HCT116 (cell line): ENCODE measurements at regions not wholly inside any gene's neighbourhood (a gene's known extent, or its start where the extent isn't known, plus 50 kb on each side); places are given as distances from the start of the nearest gene placed in this dataset.

Experiments used
- ATAC-seq: fragments of 200-7000 bp; cut with Tn5 transposase; 2 replicates; pipeline ENCODE4 v1.9.1; 2020; ENCODE audit warnings: mild to moderate bottlenecking, moderate library complexity
- BruUV-seq: library from RNA; stranded (reverse); fragments of 400-500 nt; replicated peaks from 2 replicates; lab custom pipeline; 2021; lab: Mats Ljungman, UMichigan
- CTCF ChIA-PET: fragments of 300-600 bp; sonication (Branson Sonifier 250); formaldehyde crosslinking; loops from one replicate; lab custom pipeline; 2021; ENCODE audit warnings: antibody characterized with exemption; lab: Charles Lee
- POLR2A ChIA-PET: fragments of 300-600, 350-600 bp; sonication (Branson Sonifier 250); formaldehyde crosslinking; loops from one replicate; lab custom pipeline; 2021; ENCODE audit warnings: antibody characterized with exemption; lab: Charles Lee
- RAD21 ChIA-PET, 2 experiments: fragments of 300-600 bp; sonication (Branson Sonifier 250); formaldehyde crosslinking; loops; one replicate each; lab custom pipeline; 2023; ENCODE audit warnings: low total read pairs in 2 of 2; ENCODE audit not compliant: uncharacterized antibody in 2 of 2, unreplicated experiment in 2 of 2, low non-redundant PET in 1 of 2; lab: Charles Lee
- DNase-seq: peaks from one replicate; pipeline ENCODE4 v3.0.0-alpha.2; 2010; ENCODE audit warnings: low read depth, low spot score
- H2AFZ ChIP-seq: fragments of 200-600 bp; shearing (Covaris generic), sonication (generic); 2 replicates; pipeline ENCODE4 v1.6.1; 2017; ENCODE audit warnings: low read depth, mixed run types, mixed read lengths, antibody characterized with exemption, low read length; ENCODE audit not compliant: poor library complexity, severe bottlenecking
- H3K27ac ChIP-seq: 2 replicates; pipeline ENCODE4 v1.5.1; 2012; ENCODE audit warnings: low read depth, low read length
- H3K27me3 ChIP-seq: fragments of 200-600 bp; sonication (generic); 2 replicates; pipeline ENCODE4 v1.6.1; 2016; ENCODE audit warnings: mixed run types, low read length, mixed read lengths; ENCODE audit not compliant: insufficient read depth
- H3K36me3 ChIP-seq, 2 experiments: fragments of 200-500 bp in 1 of 2; fragments of 200-600 bp in 1 of 2; sonication (Bioruptor generic) in 1 of 2; sonication (generic) in 1 of 2; 2 replicates each; pipeline versions ENCODE4 v1.5.1 to v1.6.1; 2014 to 2016; ENCODE audit warnings: low read length in 2 of 2, inconsistent platforms in 1 of 2, mixed read lengths in 1 of 2, mixed run types in 1 of 2; ENCODE audit not compliant: insufficient read depth in 2 of 2, control insufficient read depth in 1 of 2
- H3K4me1 ChIP-seq, 2 experiments: fragments of 200-600 bp in 1 of 2; sonication (generic) in 1 of 2; 2 replicates each; pipeline versions ENCODE4 v1.5.1 to v1.6.1; 2012 to 2017; ENCODE audit warnings: low read length in 2 of 2, inconsistent platforms in 1 of 2, mild to moderate bottlenecking in 1 of 2, mixed read lengths in 1 of 2, mixed run types in 1 of 2, moderate library complexity in 1 of 2; ENCODE audit not compliant: insufficient read depth in 2 of 2, control insufficient read depth in 1 of 2
- H3K4me2 ChIP-seq: fragments of 200-600 bp; sonication (generic); 2 replicates; pipeline ENCODE4 v1.6.1; 2017; ENCODE audit warnings: mixed run types, low read length, mixed read lengths
- H3K4me3 ChIP-seq, 2 experiments: fragments of 200-600 bp in 1 of 2; sonication (generic) in 1 of 2; replicated peaks in 1 of 2; 2 replicates each; pipeline ENCODE4 v1.5.1; 2011 to 2016; ENCODE audit warnings: low read length in 2 of 2, control low read depth in 1 of 2, low read depth in 1 of 2, mild to moderate bottlenecking in 1 of 2, mixed read lengths in 1 of 2, mixed run types in 1 of 2
- H3K79me2 ChIP-seq: fragments of 200-600 bp; sonication (generic); 2 replicates; pipeline ENCODE4 v1.6.1; 2017; ENCODE audit warnings: mild to moderate bottlenecking, mixed run types, low read length, moderate library complexity, mixed read lengths; ENCODE audit not compliant: insufficient read depth
- H3K9ac ChIP-seq: fragments of 200-600 bp; sonication (generic); 2 replicates; pipeline ENCODE4 v1.6.1; 2016; ENCODE audit warnings: low read length, mixed read lengths
- H3K9me2 ChIP-seq: fragments of 200-600 bp; sonication (generic), shearing (Covaris generic); 2 replicates; pipeline ENCODE4 v1.6.1; 2017; ENCODE audit warnings: mixed run types, mild to moderate bottlenecking, moderate library complexity; ENCODE audit not compliant: insufficient read depth
- H3K9me3 ChIP-seq, 2 experiments: fragments of 200-500 bp in 1 of 2; fragments of 200-600 bp in 1 of 2; sonication (Bioruptor generic) in 1 of 2; sonication (generic) in 1 of 2; 2 replicates each; pipeline ENCODE4 v1.6.1; 2014 to 2017; ENCODE audit warnings: low read length in 2 of 2, mixed read lengths in 2 of 2, inconsistent platforms in 1 of 2, low read depth in 1 of 2, mild to moderate bottlenecking in 1 of 2, mixed run types in 1 of 2, moderate library complexity in 1 of 2; ENCODE audit not compliant: control insufficient read depth in 1 of 2, insufficient read depth in 1 of 2
- H4K20me1 ChIP-seq: fragments of 200-600 bp; sonication (generic), shearing (Covaris generic); 2 replicates; pipeline ENCODE4 v1.6.1; 2017; ENCODE audit warnings: mixed run types, mild to moderate bottlenecking, moderate library complexity; ENCODE audit not compliant: insufficient read depth
- CEBPB ChIP-seq: IDR thresholded peaks from 2 replicates; pipeline ENCODE4 v1.6.1; 2012; ENCODE audit warnings: low read depth
- EGR1 ChIP-seq: IDR thresholded peaks from 2 replicates; pipeline ENCODE4 v1.6.1; 2012; ENCODE audit warnings: low read depth
- ELF1 ChIP-seq: IDR thresholded peaks from 2 replicates; pipeline ENCODE4 v1.6.1; 2012; ENCODE audit warnings: low read depth, borderline replicate concordance
- EZH2 ChIP-seq: fragments of 200-600 bp; sonication (generic); IDR thresholded peaks from 2 replicates; pipeline ENCODE4 v1.6.1; 2017; ENCODE audit warnings: antibody characterized with exemption, mixed run types
- EZH2phosphoT487 ChIP-seq: fragments of 200-600 bp; IDR thresholded peaks from 2 replicates; pipeline ENCODE4 v1.6.1; 2018; ENCODE audit warnings: antibody characterized with exemption, borderline replicate concordance
- FOSL1 ChIP-seq: IDR thresholded peaks from 2 replicates; pipeline ENCODE4 v1.6.1; 2012; ENCODE audit warnings: low read depth
- POLR2AphosphoS5 ChIP-seq: IDR thresholded peaks from 2 replicates; pipeline ENCODE4 v1.6.1; 2011; ENCODE audit warnings: mild to moderate bottlenecking, low read depth, low read length, moderate library complexity
- RAD21 ChIP-seq: IDR thresholded peaks from 2 replicates; pipeline ENCODE4 v1.6.1; 2012; ENCODE audit warnings: low read depth, mild to moderate bottlenecking
- SP1 ChIP-seq: IDR thresholded peaks from 2 replicates; pipeline ENCODE4 v1.6.1; 2012; ENCODE audit warnings: low read depth
- SRF ChIP-seq: IDR thresholded peaks from 2 replicates; pipeline ENCODE4 v1.6.1; 2012; ENCODE audit warnings: low read depth
- YY1 ChIP-seq: IDR thresholded peaks from 2 replicates; pipeline ENCODE4 v1.6.1; 2011; ENCODE audit warnings: low read length, low read depth, moderate library complexity, mild to moderate bottlenecking; ENCODE audit not compliant: insufficient replicate concordance; ENCODE audit errors: extremely low read depth
- intact Hi-C: fragments of 100-400 bp; cut with micrococcal nuclease; formaldehyde crosslinking; loops from 2 replicates; pipeline ENCODE4 v1.10.0; 2022
- TF ChIP-seq, protein P1 (sequence below): IDR thresholded peaks from 2 replicates; pipeline ENCODE4 v1.6.1; 2012; ENCODE audit warnings: low read depth
- TF ChIP-seq, protein P2 (sequence below), 3 experiments: fragments of 200-600 bp in 1 of 3; sonication (generic) in 1 of 3; IDR thresholded peaks in 2 of 3; conservative IDR thresholded peaks in 1 of 3; 2 replicates each; pipeline ENCODE4 v1.5.1; 2012 to 2017; ENCODE audit warnings: low read depth in 2 of 3, low read length in 2 of 3, antibody characterized with exemption in 1 of 3, borderline replicate concordance in 1 of 3, control low read depth in 1 of 3, mild to moderate bottlenecking in 1 of 3, mixed read lengths in 1 of 3, mixed run types in 1 of 3, moderate library complexity in 1 of 3; ENCODE audit not compliant: insufficient read depth in 1 of 3
- TF ChIP-seq, protein P3 (sequence below): IDR thresholded peaks from 2 replicates; pipeline ENCODE4 v1.6.1; 2012

DNA sequence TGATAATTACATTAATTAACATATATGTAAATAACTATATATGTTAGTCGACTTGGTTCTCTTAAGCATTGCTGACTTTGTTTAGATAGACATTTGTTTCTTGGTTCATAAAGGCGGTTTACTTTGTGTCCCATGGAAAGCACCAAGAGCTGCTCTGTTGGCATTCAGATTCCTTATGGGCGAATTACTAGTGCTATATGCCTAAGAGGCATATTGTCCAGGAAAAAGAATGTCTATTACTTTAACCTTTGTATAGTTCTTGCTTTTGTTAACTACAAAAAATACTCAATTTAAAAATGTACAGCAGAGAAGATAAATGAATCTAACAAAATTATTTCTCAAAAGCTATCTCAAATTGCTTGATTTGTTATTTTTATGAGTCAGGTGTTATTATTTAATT lies 532.8 kb downstream of the FAT4 start (continued):
- no peak for TF ChIP-seq SRF
- TF ChIP-seq RAD21 = no peak
- no peak for TF ChIP-seq FOSL1
- no peak for TF ChIP-seq YY1

DNA sequence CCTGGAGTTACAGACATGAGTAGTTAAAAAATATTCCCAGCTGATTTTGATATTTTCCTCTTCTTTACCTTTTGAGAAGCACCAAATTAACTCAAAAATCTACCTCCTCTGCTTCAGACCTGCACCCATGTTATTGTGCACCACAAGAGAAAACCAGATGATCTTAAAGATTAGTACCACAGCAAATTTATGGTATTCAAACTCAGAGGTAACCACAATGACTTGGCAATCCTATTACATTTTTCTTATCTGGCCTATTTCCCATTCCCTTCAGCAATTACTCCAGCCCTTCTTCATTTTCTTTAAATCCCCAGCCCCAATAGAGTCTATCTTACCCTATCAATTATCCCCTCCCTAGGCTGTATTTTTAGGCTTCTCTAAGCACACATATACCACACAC lies 535.1 kb downstream of the FAT4 start:
- BruUV-seq = no TSS peak
- RAD21 ChIA-PET = no interaction called here
- H3K4me1 ChIP-seq = no peaks in the 10 kb centered on the region
- H3K27ac ChIP-seq = no peak overlapping the region
- DNase-seq (no peak), ATAC-seq (no peak)
- H3K9ac ChIP-seq = no peak overlapping the region
- POLR2A ChIA-PET = no interaction called here
- H3K4me2 ChIP-seq = no peak overlapping the region
- H4K20me1 ChIP-seq = no peaks in the 10 kb centered on the region
- no peaks in the 10 kb centered on the region for H3K9me3 ChIP-seq
- CTCF ChIA-PET = no interaction called here
- intact Hi-C loops = no loop called here
- no peak overlapping the region for H3K4me3 ChIP-seq
- no peaks in the 10 kb centered on the region for H3K9me2 ChIP-seq
- TF ChIP-seq POLR2AphosphoS5 = no peak
- TF ChIP-seq EGR1 = no peak
- no peak for TF ChIP-seq YY1
- TF ChIP-seq EZH2 = no peak
- TF ChIP-seq, protein P1, sequence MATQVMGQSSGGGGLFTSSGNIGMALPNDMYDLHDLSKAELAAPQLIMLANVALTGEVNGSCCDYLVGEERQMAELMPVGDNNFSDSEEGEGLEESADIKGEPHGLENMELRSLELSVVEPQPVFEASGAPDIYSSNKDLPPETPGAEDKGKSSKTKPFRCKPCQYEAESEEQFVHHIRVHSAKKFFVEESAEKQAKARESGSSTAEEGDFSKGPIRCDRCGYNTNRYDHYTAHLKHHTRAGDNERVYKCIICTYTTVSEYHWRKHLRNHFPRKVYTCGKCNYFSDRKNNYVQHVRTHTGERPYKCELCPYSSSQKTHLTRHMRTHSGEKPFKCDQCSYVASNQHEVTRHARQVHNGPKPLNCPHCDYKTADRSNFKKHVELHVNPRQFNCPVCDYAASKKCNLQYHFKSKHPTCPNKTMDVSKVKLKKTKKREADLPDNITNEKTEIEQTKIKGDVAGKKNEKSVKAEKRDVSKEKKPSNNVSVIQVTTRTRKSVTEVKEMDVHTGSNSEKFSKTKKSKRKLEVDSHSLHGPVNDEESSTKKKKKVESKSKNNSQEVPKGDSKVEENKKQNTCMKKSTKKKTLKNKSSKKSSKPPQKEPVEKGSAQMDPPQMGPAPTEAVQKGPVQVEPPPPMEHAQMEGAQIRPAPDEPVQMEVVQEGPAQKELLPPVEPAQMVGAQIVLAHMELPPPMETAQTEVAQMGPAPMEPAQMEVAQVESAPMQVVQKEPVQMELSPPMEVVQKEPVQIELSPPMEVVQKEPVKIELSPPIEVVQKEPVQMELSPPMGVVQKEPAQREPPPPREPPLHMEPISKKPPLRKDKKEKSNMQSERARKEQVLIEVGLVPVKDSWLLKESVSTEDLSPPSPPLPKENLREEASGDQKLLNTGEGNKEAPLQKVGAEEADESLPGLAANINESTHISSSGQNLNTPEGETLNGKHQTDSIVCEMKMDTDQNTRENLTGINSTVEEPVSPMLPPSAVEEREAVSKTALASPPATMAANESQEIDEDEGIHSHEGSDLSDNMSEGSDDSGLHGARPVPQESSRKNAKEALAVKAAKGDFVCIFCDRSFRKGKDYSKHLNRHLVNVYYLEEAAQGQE = no peak
- no peak for TF ChIP-seq RAD21
- TF ChIP-seq, protein P2, sequence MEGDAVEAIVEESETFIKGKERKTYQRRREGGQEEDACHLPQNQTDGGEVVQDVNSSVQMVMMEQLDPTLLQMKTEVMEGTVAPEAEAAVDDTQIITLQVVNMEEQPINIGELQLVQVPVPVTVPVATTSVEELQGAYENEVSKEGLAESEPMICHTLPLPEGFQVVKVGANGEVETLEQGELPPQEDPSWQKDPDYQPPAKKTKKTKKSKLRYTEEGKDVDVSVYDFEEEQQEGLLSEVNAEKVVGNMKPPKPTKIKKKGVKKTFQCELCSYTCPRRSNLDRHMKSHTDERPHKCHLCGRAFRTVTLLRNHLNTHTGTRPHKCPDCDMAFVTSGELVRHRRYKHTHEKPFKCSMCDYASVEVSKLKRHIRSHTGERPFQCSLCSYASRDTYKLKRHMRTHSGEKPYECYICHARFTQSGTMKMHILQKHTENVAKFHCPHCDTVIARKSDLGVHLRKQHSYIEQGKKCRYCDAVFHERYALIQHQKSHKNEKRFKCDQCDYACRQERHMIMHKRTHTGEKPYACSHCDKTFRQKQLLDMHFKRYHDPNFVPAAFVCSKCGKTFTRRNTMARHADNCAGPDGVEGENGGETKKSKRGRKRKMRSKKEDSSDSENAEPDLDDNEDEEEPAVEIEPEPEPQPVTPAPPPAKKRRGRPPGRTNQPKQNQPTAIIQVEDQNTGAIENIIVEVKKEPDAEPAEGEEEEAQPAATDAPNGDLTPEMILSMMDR (IDR thresholded peaks at IDR 0.05 in 2 of 3, conservative IDR thresholded peaks at IDR 0.05 in 1 of 3; ENCODE audit: borderline replicate concordance in 1 of 3, insufficient read depth in 1 of 3, low read depth in 2 of 3, low read length in 2 of 3) = no peak
- no peak for TF ChIP-seq ELF1
- TF ChIP-seq, protein P3, sequence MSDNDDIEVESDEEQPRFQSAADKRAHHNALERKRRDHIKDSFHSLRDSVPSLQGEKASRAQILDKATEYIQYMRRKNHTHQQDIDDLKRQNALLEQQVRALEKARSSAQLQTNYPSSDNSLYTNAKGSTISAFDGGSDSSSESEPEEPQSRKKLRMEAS = no peak
- no peak for TF ChIP-seq SRF
- TF ChIP-seq SP1 = no peak
- TF ChIP-seq EZH2phosphoT487 = no peak
- TF ChIP-seq CEBPB = no peak
- TF ChIP-seq, all 23 proteins: peak for 0
- Histone ChIP-seq H2AFZ (no peak overlapping the region), H3K27me3 (no peaks in the 10 kb centered on the region), H3K79me2 (no peaks in the 10 kb centered on the region), H3K36me3 (no peaks in the 10 kb centered on the region)
